ENCODE measurements at regions not wholly inside any gene's neighbourhood (a gene's known extent, or its start where the extent isn't known, plus 50 kb on each side); places are given as distances from the start of the nearest gene placed in this dataset.

GRCh38 chr18:26746826-26747475, 118.6 kb downstream of the AQP4 start:
- in situ Hi-C loops (cut with HindIII; ENCODE audit: low pct_unique_long_range_greater_than_20kb, low sequenced_read_pairs): no loop called here
- DNase-seq (ENCODE audit: low read depth): peak; percentile 37

GRCh38 chr18:26746398-26746797, 119.1 kb downstream of the AQP4 start:
- in situ Hi-C loops (cut with HindIII; ENCODE audit: low pct_unique_long_range_greater_than_20kb, low sequenced_read_pairs): no loop called here
- peak; percentile 39 for DNase-seq (ENCODE audit: low read depth)

GRCh38 chr18:26745288-26746181, 120.0 kb downstream of the AQP4 start:
- DNase-seq (ENCODE audit: low read depth): peak; percentile 18
- in situ Hi-C loops (cut with HindIII; ENCODE audit: low pct_unique_long_range_greater_than_20kb, low sequenced_read_pairs): no loop called here

- in situ Hi-C loops (cut with HindIII; ENCODE audit: low pct_unique_long_range_greater_than_20kb, low sequenced_read_pairs): no loop called here
Observed at GRCh38 chr18:26741758-26742157, 123.7 kb downstream of the AQP4 start.

DNA sequence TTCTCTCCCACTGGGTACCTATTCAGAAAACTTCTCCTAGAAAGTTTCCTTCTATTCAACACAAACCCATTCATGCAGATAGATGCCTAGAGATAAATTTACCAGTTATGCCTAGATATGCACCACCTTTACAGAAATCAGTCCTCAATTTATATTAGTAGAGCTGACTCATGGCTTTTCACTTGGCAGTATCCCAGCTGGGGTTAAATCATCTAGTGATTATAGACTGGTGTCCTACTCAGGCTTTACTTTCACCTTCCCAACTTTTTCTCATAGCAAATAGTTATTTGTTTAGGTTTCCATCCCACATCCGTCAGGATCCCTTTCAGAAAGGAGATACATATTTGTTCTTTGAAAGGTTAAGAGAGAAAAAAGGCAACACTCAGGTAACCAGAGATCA, 124.5 kb downstream of the AQP4 start:
- no peak for DNase-seq (ENCODE audit: low read depth)
- in situ Hi-C loops (cut with HindIII; ENCODE audit: low pct_unique_long_range_greater_than_20kb, low sequenced_read_pairs): no loop called here

More at GRCh38 chr18:26741758-26742157, 123.7 kb downstream of the AQP4 start:
- DNase-seq (ENCODE audit: low read depth): no peak

GRCh38 chr18:26740396-26740795, 125.1 kb downstream of the AQP4 start:
- no peak for DNase-seq (ENCODE audit: low read depth)
- in situ Hi-C loops (cut with HindIII; ENCODE audit: low pct_unique_long_range_greater_than_20kb, low sequenced_read_pairs): no loop called here

DNA sequence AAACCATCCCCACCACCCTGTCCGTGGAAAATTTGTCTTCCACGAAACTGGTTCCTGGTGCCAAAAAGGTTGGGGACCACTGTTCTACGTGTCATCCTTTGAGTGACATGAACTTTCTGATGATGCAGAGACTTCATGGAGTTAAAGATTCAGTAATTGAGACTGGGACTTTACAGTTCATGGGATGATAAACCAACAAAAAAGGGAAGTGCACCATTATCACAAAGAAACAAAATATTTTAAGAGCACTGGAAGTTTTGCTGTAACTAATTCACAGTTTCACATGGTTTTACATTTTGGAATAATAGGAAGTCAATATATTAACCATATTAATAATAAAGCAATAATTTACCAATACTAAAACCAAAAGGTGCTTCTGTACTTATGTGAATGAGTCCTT, 126.8 kb downstream of the AQP4 start:
- no peak for DNase-seq (ENCODE audit: low read depth)
- in situ Hi-C loops (cut with HindIII; ENCODE audit: low pct_unique_long_range_greater_than_20kb, low sequenced_read_pairs): no loop called here

GRCh38 chr18:26736301-26736700, 129.2 kb downstream of the AQP4 start:
- in situ Hi-C loops (cut with HindIII; ENCODE audit: low pct_unique_long_range_greater_than_20kb, low sequenced_read_pairs): no loop called here
- DNase-seq (ENCODE audit: low read depth): no peak

DNA sequence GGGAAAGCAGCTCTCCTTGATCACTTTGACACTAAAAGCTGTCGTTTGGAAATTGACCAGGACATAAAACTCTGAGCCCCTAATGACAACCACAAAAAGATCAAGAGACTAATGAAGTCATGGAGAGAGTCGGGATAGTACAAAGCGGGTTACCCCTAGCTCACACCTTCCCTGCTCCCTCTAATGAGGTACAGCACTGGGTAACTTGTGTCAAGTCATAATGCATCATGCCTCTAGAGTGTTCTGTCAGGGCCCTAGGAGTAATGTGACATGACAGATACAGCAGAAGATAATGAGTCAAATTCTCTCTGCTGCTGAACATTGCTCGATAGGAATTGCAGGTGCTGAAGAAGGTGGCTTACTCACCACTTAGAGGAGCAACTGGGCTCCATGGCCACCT, 130.7 kb downstream of the AQP4 start:
- DNase-seq (ENCODE audit: low read depth): no peak
- in situ Hi-C loops (cut with HindIII; ENCODE audit: low pct_unique_long_range_greater_than_20kb, low sequenced_read_pairs): no loop called here

DNA sequence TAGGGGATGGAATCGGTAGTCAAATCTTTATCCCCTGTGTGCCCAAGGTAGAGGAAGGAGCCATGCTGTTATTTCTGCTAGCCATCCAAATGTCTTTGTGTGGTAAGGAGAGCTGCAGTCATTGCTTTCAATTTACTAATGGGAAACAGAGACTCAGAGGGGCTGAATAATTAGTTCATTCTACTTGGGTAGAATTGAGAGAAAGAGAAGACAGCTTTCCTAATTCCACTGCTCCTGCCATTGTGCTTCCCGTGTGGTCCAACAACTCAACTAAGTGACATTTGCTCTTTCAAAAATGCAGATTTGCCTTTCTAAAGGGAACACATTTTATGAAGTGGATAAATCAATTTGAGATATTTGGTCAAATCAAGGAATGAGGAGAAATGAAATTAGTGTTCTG, 136.1 kb downstream of the AQP4 start:
- in situ Hi-C loops (cut with HindIII; ENCODE audit: low pct_unique_long_range_greater_than_20kb, low sequenced_read_pairs): no loop called here
- no peak for DNase-seq (ENCODE audit: low read depth)

- in situ Hi-C loops (cut with HindIII; ENCODE audit: low pct_unique_long_range_greater_than_20kb, low sequenced_read_pairs): no loop called here
- no peak for DNase-seq (ENCODE audit: low read depth)
Observed at GRCh38 chr18:26729008-26729407, 136.5 kb downstream of the AQP4 start.

GRCh38 chr18:26723981-26724380, 141.5 kb downstream of the AQP4 start:
- no peak for DNase-seq (ENCODE audit: low read depth)
- in situ Hi-C loops (cut with HindIII; ENCODE audit: low pct_unique_long_range_greater_than_20kb, low sequenced_read_pairs): no loop called here

DNA sequence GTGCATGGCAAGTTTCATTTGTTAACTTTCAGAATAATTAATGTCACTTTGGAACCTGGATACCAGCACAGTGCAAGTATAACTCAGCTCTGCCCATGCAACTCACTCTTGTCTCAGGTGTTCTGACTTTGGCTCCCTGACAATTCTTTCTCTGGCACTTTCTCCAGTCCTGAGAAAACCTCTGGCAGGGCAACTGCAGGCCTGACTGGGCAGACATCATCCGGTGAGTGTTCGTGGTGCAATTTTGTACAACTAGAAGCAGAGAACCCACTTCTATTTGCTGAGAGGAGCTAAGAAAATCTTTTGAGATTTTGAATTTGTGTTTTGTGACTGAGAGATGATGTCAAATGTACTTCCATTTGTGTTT, 143.0 kb downstream of the AQP4 start:
- no peak for DNase-seq (ENCODE audit: low read depth)
- in situ Hi-C loops (cut with HindIII; ENCODE audit: low pct_unique_long_range_greater_than_20kb, low sequenced_read_pairs): no loop called here

DNA sequence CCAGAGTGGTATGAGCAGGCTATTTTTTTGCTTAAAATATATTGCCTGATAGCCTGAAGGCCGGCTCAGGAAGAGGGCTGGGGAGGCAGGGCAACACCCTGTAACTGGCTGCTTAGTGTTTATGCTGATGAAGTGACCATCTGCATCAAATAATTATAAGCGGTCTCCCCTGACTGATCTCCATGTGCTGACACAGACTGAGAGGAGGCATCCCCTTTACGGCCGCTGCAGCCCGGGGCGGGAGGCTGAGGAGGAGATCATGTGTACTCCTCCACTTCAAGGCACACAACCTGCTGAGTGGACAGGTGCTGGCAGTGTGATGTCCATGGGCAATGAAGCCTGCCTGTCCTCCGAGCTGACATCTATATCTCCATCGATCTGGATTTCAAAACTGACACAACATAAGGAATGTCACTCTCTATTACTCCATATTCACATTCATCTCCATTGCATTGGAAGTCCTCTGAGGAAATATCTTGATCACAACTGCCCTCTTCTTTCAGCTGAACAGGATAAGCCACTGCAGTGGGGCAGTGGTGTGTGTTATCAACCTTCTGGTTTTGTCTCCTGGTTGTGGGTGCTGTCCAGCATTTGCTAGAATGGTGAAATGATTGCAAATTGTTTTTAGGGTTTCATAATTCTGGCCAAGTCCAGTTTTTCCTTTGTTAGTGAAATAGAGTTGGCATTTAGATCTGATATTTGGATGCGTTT, 143.5 kb downstream of the AQP4 start:
- in situ Hi-C loops (cut with HindIII; ENCODE audit: low pct_unique_long_range_greater_than_20kb, low sequenced_read_pairs): no loop called here

DNA sequence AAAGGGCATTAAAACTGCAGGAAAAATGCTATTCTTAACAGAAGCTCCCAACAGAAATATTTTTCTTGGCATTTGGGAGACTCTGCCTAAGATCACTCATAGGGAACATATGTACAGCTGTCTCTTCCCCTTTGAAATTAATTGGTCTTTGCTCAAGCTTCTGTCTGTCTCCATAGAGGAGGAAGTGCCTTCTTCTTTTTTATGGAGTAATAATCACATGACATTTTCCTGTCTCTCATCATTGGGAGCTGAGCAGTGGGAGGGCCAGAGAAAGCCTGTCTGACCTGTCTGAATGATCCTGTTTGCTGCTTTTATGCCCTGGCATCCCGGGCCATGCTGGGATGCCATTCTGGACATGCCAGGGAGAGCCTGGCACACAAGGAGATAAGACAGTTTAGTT, 145.6 kb downstream of the AQP4 start:
- in situ Hi-C loops (cut with HindIII; ENCODE audit: low pct_unique_long_range_greater_than_20kb, low sequenced_read_pairs): no loop called here
- no peak for DNase-seq (ENCODE audit: low read depth)

More for the DNA sequence above, 143.5 kb downstream of the AQP4 start:
- DNase-seq (ENCODE audit: low read depth): no peak

DNA sequence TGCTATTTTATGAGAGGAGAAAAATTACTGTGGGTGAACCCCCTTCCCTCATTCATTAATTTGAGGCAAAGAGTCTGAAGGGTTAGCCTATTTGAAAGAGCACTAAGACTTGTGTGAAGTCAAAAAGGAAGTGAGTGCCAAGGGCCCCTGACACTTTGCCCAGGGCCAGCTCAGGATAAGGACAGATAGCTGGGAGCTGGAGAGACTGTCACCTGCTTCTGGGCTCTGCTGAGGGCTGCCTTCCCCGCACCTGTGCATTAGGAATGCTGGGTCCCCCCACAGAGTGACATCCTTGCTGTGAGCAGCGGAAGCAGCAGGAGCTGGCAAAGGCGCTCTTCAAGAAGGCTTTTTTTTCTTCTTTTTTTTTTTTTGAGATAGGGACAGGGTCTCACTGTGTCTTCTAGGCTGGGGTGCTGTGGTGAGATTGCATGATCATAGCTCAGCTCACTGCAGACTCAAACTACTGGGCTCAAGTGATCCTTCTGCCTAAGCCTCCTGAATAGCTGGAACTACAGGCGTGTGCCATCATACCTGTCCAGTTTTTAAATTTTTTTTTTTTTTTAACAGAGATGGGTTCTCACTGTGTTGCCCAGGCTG, 148.3 kb downstream of the AQP4 start:
- in situ Hi-C loops (cut with HindIII; ENCODE audit: low pct_unique_long_range_greater_than_20kb, low sequenced_read_pairs): no loop called here
- DNase-seq (ENCODE audit: low read depth): no peak

DNA sequence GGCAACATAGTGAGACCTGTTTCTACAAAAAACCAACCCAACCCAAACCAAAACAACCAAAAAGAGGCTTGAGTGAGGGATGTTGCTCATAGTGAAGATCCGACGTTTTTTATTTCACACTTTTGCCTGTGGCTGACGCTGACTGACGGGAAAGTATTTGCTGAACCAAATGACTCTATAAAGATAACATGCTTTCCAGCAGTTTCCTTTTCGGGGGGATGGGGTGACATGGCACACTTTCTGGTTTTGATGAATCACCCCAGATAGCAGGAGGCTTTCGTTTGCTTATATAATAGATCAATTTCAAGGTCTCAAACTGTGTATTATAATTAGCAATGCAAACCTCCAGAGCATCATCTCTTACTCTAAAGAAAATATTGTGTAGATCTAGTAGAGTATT, 150.8 kb downstream of the AQP4 start:
- no peak for DNase-seq (ENCODE audit: low read depth)
- in situ Hi-C loops (cut with HindIII; ENCODE audit: low pct_unique_long_range_greater_than_20kb, low sequenced_read_pairs): no loop called here

DNA sequence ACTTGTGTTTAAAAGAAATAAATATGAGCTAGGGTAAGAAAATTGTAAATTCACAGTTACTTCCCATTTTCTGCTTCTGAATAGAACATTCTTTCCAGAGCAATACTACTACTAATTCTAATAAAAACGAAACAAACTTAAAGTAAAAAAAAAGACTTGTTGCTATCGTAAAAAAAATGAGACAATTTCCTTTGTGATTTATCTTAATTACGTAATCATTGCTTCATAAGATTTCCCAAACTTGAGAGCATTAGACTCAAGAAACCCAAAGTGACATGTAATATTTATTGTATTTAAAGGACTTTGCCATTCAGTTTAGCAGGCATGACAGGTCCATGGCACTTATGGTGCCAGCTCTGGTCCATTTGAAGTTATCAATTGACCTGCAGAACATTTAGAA, 153.8 kb downstream of the AQP4 start:
- in situ Hi-C loops (cut with HindIII; ENCODE audit: low pct_unique_long_range_greater_than_20kb, low sequenced_read_pairs): no loop called here
- DNase-seq (ENCODE audit: low read depth): no peak
